ENCODE measurements at regions not wholly inside any gene's neighbourhood (a gene's known extent, or its start where the extent isn't known, plus 50 kb on each side); places are given as distances from the start of the nearest gene placed in this dataset.

DNA sequence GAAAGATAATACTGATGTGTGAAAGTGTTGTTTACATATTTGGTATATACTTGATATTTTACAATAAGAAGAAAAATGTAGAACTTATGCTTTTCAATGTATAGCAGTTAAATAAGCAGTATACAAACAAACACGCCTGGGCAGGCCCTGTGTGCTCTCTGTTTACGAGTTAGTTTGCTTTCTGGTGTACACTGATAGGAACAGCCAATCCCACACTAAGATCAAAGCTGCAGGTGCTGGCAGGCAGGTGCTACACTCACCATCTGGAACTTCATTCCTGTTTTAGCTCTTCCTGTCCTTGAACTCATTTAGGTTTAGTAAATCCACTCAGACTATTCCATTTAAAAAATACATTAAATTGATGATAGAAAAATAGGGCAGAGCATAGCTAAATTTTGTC is 614.7 kb upstream of the ST8SIA4 start:
- TF ChIP-seq CTBP1 (IDR thresholded peaks at IDR 0.05; ENCODE audit: borderline replicate concordance) (no peak), L3MBTL2 (conservative IDR thresholded peaks at IDR 0.05) (no peak), FOXK2 (IDR thresholded peaks at IDR 0.05) (no peak), FOXA1 (IDR thresholded peaks at IDR 0.05) (no peak), SP1 (IDR thresholded peaks at IDR 0.05) (no peak), FOXM1 (IDR thresholded peaks at IDR 0.05; ENCODE audit: borderline replicate concordance) (no peak), LEF1 (IDR thresholded peaks at IDR 0.05; ENCODE audit: borderline replicate concordance) (no peak), ARNT (IDR thresholded peaks at IDR 0.05) (no peak), NFRKB (IDR thresholded peaks at IDR 0.05) (no peak), TARDBP (IDR thresholded peaks at IDR 0.05) (no peak), SUZ12 (IDR thresholded peaks at IDR 0.05) (no peak), ELF4 (IDR thresholded peaks at IDR 0.05) (no peak), HDGF (IDR thresholded peaks at IDR 0.05; ENCODE audit: borderline replicate concordance) (no peak)
- TF ChIP-seq, protein P1, sequence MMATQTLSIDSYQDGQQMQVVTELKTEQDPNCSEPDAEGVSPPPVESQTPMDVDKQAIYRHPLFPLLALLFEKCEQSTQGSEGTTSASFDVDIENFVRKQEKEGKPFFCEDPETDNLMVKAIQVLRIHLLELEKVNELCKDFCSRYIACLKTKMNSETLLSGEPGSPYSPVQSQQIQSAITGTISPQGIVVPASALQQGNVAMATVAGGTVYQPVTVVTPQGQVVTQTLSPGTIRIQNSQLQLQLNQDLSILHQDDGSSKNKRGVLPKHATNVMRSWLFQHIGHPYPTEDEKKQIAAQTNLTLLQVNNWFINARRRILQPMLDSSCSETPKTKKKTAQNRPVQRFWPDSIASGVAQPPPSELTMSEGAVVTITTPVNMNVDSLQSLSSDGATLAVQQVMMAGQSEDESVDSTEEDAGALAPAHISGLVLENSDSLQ (IDR thresholded peaks at IDR 0.05): no peak

Data from HEK293T (cell line).